Activated CD8-positive, alpha-beta T cell treated with anti-CD3 and anti-CD28 coated beads for 36 hours (primary cell): ENCODE measurements at regions not wholly inside any gene's neighbourhood (a gene's known extent, or its start where the extent isn't known, plus 50 kb on each side); places are given as distances from the start of the nearest gene placed in this dataset.

Source experiments
- ATAC-seq: fragments of 200-7000 bp; cut with Tn5 transposase; one replicate; pipeline ENCODE4 v1.10.0; 2021; ENCODE audit warnings: mild to moderate bottlenecking, moderate library complexity
- CTCF ChIA-PET: fragments of 350-600 bp; sonication (Branson Sonifier 250); formaldehyde crosslinking; loops from one replicate; lab custom pipeline; 2021; ENCODE audit warnings: antibody characterized with exemption; lab: Charles Lee
- POLR2A ChIA-PET: fragments of 350-600 bp; sonication (Branson Sonifier 250); formaldehyde crosslinking; loops from one replicate; lab custom pipeline; 2021; ENCODE audit warnings: antibody characterized with exemption; lab: Charles Lee
- DNase-seq: peaks from one replicate; pipeline ENCODE4 v3.0.0-alpha.2; 2020
- H3K27ac Mint-ChIP-seq: one replicate; pipeline ENCODE4 v1.8.0; 2021; ENCODE audit warnings: mild to moderate bottlenecking, mixed read lengths
- H3K27me3 Mint-ChIP-seq: one replicate; pipeline ENCODE4 v1.8.0; 2021; ENCODE audit warnings: mixed read lengths
- H3K36me3 Mint-ChIP-seq: one replicate; pipeline ENCODE4 v1.8.0; 2021; ENCODE audit warnings: low read depth, mixed read lengths
- H3K4me1 Mint-ChIP-seq: one replicate; pipeline ENCODE4 v1.8.0; 2021; ENCODE audit warnings: low read depth, mixed read lengths
- H3K4me3 Mint-ChIP-seq: one replicate; pipeline ENCODE4 v1.8.0; 2021; ENCODE audit warnings: mild to moderate bottlenecking, moderate library complexity, mixed read lengths
- H3K9me3 Mint-ChIP-seq: one replicate; pipeline ENCODE4 v1.8.0; 2021; ENCODE audit warnings: mixed read lengths
- CTCF ChIP-seq: fragments of 200-600 bp; IDR thresholded peaks from one replicate; pipeline ENCODE4 v1.8.0; 2022; ENCODE audit warnings: antibody characterized with exemption, mild to moderate bottlenecking
- intact Hi-C: fragments of 100-400 bp; cut with micrococcal nuclease; formaldehyde crosslinking; loops from one replicate; pipeline ENCODE4 v1.10.0; 2022

DNA sequence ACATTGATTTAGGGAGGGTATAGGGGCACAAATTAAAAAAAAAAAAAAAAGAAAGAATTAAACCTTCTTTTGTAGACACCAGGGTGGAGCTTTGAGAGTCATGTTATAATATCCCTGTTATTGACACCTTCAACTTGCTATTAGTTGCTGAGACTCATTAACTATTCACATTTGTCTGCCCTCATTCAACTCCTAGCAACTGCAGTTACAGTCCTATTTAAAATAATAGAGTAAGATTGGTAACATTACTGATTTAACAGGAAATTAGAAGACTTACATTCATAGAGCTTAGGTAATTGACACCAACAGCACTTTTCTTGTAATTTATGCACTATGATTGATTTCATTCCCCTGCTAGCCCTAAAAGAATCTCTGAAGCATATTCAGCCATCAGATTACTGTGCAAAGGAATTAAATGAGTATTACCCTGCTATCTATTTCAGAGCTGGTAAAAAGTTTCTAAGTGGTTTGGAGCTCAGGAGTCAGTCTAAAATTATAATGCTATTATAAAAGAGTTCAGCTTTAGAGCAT, 148.8 kb upstream of the TBL1XR1 start:
- POLR2A ChIA-PET: interaction anchor here (0.8 to 1.2 kb wide), 3 partner anchors 14 to 150 kb away, joined by 3 to 5 read pairs (median 5); no protein-coding TSS in a partner anchor
- peaks cover 60% of the 10 kb centered on the region for H3K4me1 Mint-ChIP-seq
- peaks cover 4% of the 10 kb centered on the region for H3K9me3 Mint-ChIP-seq
- CTCF ChIA-PET: interaction anchor here (1.2 to 1.8 kb wide), 2 partner anchors 13 to 143 kb away, joined by 4 read pairs; no protein-coding TSS in a partner anchor
- H3K27ac Mint-ChIP-seq: peak overlapping the region; percentile 94
- intact Hi-C loops: loop anchor here (1.0 kb wide), 1 partner anchor 9 kb away; no protein-coding TSS in a partner anchor
- TF ChIP-seq CTCF: no peak
- peaks cover 1% of the 10 kb centered on the region for H3K36me3 Mint-ChIP-seq
- ATAC-seq (peak; percentile 26), DNase-seq (no peak)
- peak overlapping the region; percentile 45 for H3K4me3 Mint-ChIP-seq
- H3K27me3 Mint-ChIP-seq: no peaks in the 10 kb centered on the region

- H3K36me3 Mint-ChIP-seq: peaks cover 1% of the 10 kb centered on the region
- H3K9me3 Mint-ChIP-seq: peaks cover 4% of the 10 kb centered on the region
- CTCF ChIA-PET: interaction anchor here (0.7 to 1.8 kb wide), 4 partner anchors 10 to 148 kb away, joined by 3 to 4 read pairs (median 4); no protein-coding TSS in a partner anchor
- DNase-seq (no peak), ATAC-seq (no peak)
- H3K4me3 Mint-ChIP-seq: no peak overlapping the region
- no peak for TF ChIP-seq CTCF
- peaks cover 67% of the 10 kb centered on the region for H3K4me1 Mint-ChIP-seq
- intact Hi-C loops: no loop called here
- H3K27ac Mint-ChIP-seq: no peak overlapping the region
- H3K27me3 Mint-ChIP-seq: no peaks in the 10 kb centered on the region
- POLR2A ChIA-PET: interaction anchor here (1.2 to 2.2 kb wide), 2 partner anchors 10 to 151 kb away, joined by 5 to 9 read pairs; no protein-coding TSS in a partner anchor
These were observed 149.6 kb upstream of the TBL1XR1 start for GRCh38 chr3:177346878-177347277.

GRCh38 chr3:177347611-177348010, 150.3 kb upstream of the TBL1XR1 start:
- no peaks in the 10 kb centered on the region for H3K27me3 Mint-ChIP-seq
- DNase-seq (no peak), ATAC-seq (no peak)
- H3K4me3 Mint-ChIP-seq: no peak overlapping the region
- no peak overlapping the region for H3K27ac Mint-ChIP-seq
- intact Hi-C loops: no loop called here
- TF ChIP-seq CTCF: no peak
- ChIA-PET CTCF (interaction anchor here (0.8 kb wide), 1 partner anchor 10 kb away, joined by 3 read pairs; no protein-coding TSS in a partner anchor), POLR2A (interaction anchor here (2.2 kb wide), 1 partner anchor 10 kb away, joined by 9 read pairs; no protein-coding TSS in a partner anchor)
- peaks cover 70% of the 10 kb centered on the region for H3K4me1 Mint-ChIP-seq
- peaks cover 1% of the 10 kb centered on the region for H3K36me3 Mint-ChIP-seq
- H3K9me3 Mint-ChIP-seq: peaks cover 4% of the 10 kb centered on the region

DNA sequence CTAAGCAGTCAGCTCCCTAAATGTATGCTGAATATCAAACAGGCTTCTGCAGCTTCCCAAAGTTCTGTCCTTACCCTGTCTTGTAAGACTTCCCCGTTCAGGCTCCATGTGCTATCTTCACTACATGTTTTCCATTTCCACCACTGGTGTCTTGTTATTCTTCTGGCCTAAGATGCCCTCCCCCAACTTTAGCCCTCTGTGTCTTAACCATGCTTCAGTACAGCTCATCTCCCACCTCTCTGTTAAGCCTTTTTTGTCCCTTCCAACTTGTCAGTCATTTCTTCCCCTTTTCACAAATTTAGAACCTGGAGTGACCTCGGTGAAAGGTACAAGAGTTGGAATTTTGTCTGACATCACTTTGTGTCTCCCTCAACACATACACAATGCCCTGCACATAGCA, 151.7 kb upstream of the TBL1XR1 start:
- H3K4me1 Mint-ChIP-seq: peaks cover 66% of the 10 kb centered on the region
- TF ChIP-seq CTCF: no peak
- ChIA-PET POLR2A (interaction anchor here (0.7 to 2.2 kb wide), 2 partner anchors 8 to 59 kb away, joined by 3 to 9 read pairs; no protein-coding TSS in a partner anchor), CTCF (no interaction called here)
- H3K9me3 Mint-ChIP-seq: peaks cover 6% of the 10 kb centered on the region
- no peak overlapping the region for H3K4me3 Mint-ChIP-seq
- intact Hi-C loops: no loop called here
- ATAC-seq (no peak), DNase-seq (no peak)
- no peak overlapping the region for H3K27ac Mint-ChIP-seq
- H3K27me3 Mint-ChIP-seq: no peaks in the 10 kb centered on the region
- peaks cover 1% of the 10 kb centered on the region for H3K36me3 Mint-ChIP-seq

DNA sequence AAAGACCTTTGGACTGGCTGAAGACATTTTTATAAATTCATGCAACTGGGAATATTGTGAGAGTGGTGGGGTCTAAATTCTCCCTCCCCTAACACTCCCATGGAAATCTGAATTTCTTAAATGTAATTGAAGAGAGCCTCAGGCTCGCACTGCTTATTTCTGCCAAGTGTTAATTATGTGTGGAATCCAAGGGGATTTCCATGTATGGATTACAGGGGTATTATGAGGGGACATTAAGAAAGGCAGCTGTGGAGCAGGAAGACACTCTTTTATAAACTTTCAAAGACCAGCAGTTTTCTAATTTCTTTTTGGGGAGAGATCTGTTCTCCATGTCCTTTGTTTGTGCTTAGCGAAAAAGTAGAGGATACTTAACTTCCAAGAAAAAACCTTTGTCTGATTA, 152.1 kb upstream of the TBL1XR1 start:
- ChIA-PET POLR2A (no interaction called here), CTCF (no interaction called here)
- Mint-ChIP-seq H3K4me1 (peaks cover 66% of the 10 kb centered on the region), H3K4me3 (no peak overlapping the region), H3K27me3 (no peaks in the 10 kb centered on the region), H3K27ac (no peak overlapping the region), H3K9me3 (peaks cover 6% of the 10 kb centered on the region), H3K36me3 (peaks cover 1% of the 10 kb centered on the region)
- DNase-seq (no peak), ATAC-seq (no peak)
- intact Hi-C loops: no loop called here
- TF ChIP-seq CTCF: no peak
